Omental fat pad (tissue), 3 donors: ENCODE measurements at regions not wholly inside any gene's neighbourhood (a gene's known extent, or its start where the extent isn't known, plus 50 kb on each side); places are given as distances from the start of the nearest gene placed in this dataset.

Source experiments
- ATAC-seq: fragments of 150-250 bp; one replicate; pipeline ENCODE4 v1.9.1; 2016; ENCODE audit warnings: mild to moderate bottlenecking, moderate library complexity; ENCODE audit not compliant: low FRiP score
- DNase-seq: peaks from one replicate; pipeline ENCODE4 v3.0.0-alpha.2; 2019; ENCODE audit warnings: low spot score
- TF ChIP-seq, protein P1 (sequence below), 3 donors: fragments of 450-650 bp; IDR thresholded peaks; one replicate each; pipeline ENCODE4 v1.5.1; 2016 to 2017; ENCODE audit warnings: antibody characterized with exemption in 3 of 3, mild to moderate bottlenecking in 3 of 3, moderate library complexity in 2 of 3

DNA sequence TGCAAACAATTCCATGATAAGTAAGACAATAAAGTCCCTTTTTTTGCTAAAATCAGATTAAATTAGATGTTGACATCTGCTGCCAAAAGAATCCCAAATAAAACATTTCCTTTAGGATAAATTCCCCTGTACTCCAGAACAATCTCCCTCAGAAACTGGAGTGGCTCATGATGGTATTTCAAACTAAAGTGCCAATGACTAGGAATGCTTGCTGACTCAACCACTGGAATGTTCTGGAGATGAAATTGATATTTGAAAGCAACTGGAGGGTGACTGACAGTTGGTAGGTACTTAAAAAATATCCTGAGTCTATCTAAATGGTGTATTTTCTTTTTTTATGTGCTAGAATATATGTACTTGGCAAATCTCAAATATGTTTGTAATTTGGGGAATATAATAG is 350.1 kb upstream of the TSHZ2 start:
- TF ChIP-seq, protein P1, sequence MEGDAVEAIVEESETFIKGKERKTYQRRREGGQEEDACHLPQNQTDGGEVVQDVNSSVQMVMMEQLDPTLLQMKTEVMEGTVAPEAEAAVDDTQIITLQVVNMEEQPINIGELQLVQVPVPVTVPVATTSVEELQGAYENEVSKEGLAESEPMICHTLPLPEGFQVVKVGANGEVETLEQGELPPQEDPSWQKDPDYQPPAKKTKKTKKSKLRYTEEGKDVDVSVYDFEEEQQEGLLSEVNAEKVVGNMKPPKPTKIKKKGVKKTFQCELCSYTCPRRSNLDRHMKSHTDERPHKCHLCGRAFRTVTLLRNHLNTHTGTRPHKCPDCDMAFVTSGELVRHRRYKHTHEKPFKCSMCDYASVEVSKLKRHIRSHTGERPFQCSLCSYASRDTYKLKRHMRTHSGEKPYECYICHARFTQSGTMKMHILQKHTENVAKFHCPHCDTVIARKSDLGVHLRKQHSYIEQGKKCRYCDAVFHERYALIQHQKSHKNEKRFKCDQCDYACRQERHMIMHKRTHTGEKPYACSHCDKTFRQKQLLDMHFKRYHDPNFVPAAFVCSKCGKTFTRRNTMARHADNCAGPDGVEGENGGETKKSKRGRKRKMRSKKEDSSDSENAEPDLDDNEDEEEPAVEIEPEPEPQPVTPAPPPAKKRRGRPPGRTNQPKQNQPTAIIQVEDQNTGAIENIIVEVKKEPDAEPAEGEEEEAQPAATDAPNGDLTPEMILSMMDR (IDR thresholded peaks at IDR 0.05), result no peak

GRCh38 chr20:52621401-52621800 is 350.8 kb upstream of the TSHZ2 start:
- TF ChIP-seq, protein P1 (IDR thresholded peaks at IDR 0.05), result no peak
- ATAC-seq (no peak), DNase-seq (no peak)

More for the DNA sequence above, 350.1 kb upstream of the TSHZ2 start:
- DNase-seq (no peak), ATAC-seq (no peak)

DNA sequence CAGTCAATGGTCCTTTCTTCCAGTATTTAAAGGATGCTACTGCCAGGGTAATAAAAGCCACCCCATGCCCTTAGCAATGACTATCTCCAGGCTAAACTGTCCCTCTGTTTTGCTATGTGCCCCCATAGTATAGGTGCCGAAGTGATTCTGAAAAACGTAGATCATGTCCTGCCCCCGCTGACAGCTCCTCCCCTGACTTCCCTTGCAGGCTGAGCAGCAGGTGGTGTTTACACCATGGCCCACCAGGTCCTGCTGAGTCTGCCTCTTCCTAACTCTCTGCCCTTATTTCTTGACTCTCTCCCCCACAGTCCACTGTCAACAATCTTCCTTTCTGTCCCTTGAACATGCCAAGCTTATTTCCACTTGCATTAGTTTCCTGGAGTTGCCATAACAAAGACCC is 352.5 kb upstream of the TSHZ2 start:
- TF ChIP-seq, protein P1 (IDR thresholded peaks at IDR 0.05), result no peak
- ATAC-seq (no peak), DNase-seq (no peak)

GRCh38 chr20:52619101-52619500 is 353.1 kb upstream of the TSHZ2 start:
- DNase-seq, result no peak
- TF ChIP-seq, protein P1 (IDR thresholded peaks at IDR 0.05), result no peak
- no peak for ATAC-seq

GRCh38 chr20:52616629-52617028 is 355.5 kb upstream of the TSHZ2 start:
- no peak for ATAC-seq
- TF ChIP-seq, protein P1 (IDR thresholded peaks at IDR 0.05), result no peak
- no peak for DNase-seq

DNA sequence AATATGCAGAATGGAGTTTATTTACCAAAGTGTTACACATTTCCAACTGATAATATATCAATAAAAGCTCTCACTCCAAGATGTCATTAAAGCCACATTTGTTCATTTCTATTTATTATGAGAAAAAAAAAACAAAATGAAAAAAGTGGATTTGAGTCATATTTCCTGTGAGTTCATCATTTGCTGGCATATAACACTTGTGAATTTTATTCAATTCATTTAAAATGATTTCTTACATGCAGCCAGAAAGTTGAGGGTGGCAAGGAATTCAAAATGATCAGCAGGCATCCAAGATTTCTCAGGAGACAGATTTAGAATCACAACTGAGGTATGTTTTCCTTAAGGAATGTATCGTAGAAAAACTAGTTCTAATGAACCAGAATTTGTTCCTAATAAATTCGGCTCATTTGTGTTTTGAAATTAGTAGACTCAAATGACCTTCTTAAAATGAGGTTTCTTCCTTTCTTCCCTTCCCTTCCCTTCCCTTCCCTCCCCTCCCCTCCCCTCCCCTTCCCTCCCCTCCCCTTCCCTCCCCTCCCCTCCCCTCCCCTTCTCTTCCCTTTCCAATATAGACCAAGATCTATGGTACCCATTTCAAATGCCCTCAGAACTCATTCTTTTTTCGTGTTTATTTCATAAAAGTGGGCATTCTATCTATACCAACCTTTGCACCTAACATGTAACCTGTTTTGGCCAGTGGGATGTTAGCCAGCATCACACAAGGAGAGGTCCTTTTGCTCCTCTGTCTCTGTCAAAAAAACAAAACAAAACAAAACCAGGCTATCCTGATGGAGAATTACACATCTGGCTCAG is 357.9 kb upstream of the TSHZ2 start:
- DNase-seq, result no peak
- no peak for ATAC-seq
- TF ChIP-seq, protein P1 (IDR thresholded peaks at IDR 0.05), result no peak

GRCh38 chr20:52612046-52612632 is 360.0 kb upstream of the TSHZ2 start:
- DNase-seq (no peak), ATAC-seq (no peak)
- TF ChIP-seq, protein P1 (IDR thresholded peaks at IDR 0.05), result no peak
